ENCODE measurements at regions not wholly inside any gene's neighbourhood (a gene's known extent, or its start where the extent isn't known, plus 50 kb on each side); places are given as distances from the start of the nearest gene placed in this dataset.
A peak's percentile ranks its signal among the peaks of the same experiment; 100 is the strongest.
"Not testable (repeated sequence)": the region's sequence is repeated elsewhere in the genome, so short reads cannot be mapped to it uniquely, and the experiment has no call there.

DNA sequence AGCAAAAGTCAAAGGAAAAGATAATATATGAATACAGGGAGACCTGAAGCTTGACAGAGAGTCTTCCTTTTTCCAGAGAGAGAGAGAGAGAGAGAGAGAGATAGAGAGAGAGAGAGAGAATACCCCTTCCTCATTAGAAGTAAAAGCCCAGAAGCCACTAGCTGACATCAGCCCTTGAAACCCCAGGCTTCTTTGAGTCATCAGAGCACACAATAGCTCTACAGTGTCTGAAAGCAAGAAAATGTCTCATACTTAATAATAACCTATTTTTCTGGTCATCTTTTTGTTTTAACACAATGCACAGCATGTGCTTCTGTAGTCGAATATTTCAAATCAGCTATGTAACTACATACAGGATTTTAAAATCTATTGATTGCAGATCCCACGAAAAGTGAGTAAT, 109.2 kb upstream of the NANOGP8 start:
- TF ChIP-seq, protein P1, sequence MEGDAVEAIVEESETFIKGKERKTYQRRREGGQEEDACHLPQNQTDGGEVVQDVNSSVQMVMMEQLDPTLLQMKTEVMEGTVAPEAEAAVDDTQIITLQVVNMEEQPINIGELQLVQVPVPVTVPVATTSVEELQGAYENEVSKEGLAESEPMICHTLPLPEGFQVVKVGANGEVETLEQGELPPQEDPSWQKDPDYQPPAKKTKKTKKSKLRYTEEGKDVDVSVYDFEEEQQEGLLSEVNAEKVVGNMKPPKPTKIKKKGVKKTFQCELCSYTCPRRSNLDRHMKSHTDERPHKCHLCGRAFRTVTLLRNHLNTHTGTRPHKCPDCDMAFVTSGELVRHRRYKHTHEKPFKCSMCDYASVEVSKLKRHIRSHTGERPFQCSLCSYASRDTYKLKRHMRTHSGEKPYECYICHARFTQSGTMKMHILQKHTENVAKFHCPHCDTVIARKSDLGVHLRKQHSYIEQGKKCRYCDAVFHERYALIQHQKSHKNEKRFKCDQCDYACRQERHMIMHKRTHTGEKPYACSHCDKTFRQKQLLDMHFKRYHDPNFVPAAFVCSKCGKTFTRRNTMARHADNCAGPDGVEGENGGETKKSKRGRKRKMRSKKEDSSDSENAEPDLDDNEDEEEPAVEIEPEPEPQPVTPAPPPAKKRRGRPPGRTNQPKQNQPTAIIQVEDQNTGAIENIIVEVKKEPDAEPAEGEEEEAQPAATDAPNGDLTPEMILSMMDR (conservative IDR thresholded peaks at IDR 0.05; ENCODE audit: control insufficient read depth, insufficient read depth, low read depth, low read length): no peak
- no peak overlapping the region for H3K4me3 ChIP-seq (ENCODE audit: control insufficient read depth, low read depth, low read length)
- DNase-seq (ENCODE audit: low read depth): no peak

DNA sequence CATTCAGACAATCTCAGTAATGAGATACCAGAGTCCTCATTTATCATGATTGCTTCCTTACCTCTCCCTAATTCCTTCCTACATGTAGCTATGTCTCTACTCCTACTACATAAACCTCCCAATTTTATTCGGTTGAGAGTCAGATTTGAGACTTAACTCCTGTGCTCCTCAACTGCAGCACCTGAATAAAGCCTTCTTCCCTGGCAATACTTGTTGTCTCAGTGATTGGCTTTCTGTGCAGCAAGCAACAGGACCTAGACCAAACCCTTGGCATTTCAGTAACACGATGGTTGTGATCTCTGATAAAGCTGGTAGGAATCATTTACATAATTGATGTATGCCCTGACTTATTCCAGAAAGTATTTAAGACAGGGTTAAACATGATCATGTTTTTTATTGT, 106.7 kb upstream of the NANOGP8 start:
- TF ChIP-seq, protein P1 (conservative IDR thresholded peaks at IDR 0.05; ENCODE audit: control insufficient read depth, insufficient read depth, low read depth, low read length): no peak
- DNase-seq (ENCODE audit: low read depth): no peak
- H3K4me3 ChIP-seq (ENCODE audit: control insufficient read depth, low read depth, low read length): no peak overlapping the region

DNA sequence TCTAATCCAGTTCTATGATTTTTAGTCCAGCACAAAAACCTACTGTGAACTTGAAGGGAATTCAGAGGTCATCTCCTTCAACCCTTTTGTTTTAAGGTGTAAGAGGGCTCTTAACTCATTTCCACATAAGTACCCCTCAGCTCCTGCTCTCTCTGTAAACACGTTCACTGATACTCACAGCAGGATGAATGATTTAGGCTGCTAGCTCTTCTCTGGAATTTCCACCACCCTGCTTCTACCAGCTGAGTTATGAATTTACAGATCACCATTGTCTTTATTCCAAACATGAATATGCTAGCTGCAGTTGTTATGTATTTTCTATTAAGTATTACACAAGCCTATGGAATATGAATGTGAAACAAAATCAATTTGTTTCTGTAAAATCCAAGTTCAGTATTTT, 101.3 kb upstream of the NANOGP8 start:
- DNase-seq (ENCODE audit: low read depth): no peak
- no peak overlapping the region for H3K4me3 ChIP-seq (ENCODE audit: control insufficient read depth, low read depth, low read length)
- TF ChIP-seq, protein P1 (conservative IDR thresholded peaks at IDR 0.05; ENCODE audit: control insufficient read depth, insufficient read depth, low read depth, low read length): no peak

GRCh38 chr15:35184646-35185045, 99.6 kb upstream of the NANOGP8 start:
- H3K4me3 ChIP-seq (ENCODE audit: control insufficient read depth, low read depth, low read length): no peak overlapping the region
- no peak for DNase-seq (ENCODE audit: low read depth)
- TF ChIP-seq, protein P1 (conservative IDR thresholded peaks at IDR 0.05; ENCODE audit: control insufficient read depth, insufficient read depth, low read depth, low read length): no peak

GRCh38 chr15:35182841-35183479, 97.9 kb upstream of the NANOGP8 start:
- TF ChIP-seq, protein P1 (conservative IDR thresholded peaks at IDR 0.05; ENCODE audit: control insufficient read depth, insufficient read depth, low read depth, low read length): no peak
- no peak overlapping the region for H3K4me3 ChIP-seq (ENCODE audit: control insufficient read depth, low read depth, low read length)
- no peak for DNase-seq (ENCODE audit: low read depth)

DNA sequence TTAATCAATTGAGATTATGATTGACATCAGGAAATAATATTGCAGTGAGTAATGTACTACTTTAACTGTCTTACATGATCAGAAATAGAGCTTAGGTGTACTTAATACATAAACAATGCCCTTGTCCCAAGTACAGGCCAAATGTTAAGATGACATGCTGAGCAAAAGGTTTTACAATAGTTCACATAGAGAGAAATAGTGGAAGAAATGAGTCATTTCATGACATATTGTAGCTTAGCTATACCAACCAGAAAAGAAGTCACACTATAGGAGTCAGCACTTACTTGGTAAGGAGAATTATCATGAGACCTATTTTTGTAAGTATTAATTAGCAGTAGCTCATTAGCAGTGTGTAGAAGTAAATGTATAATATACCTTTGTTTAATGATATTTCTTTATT, 96.4 kb upstream of the NANOGP8 start:
- DNase-seq (ENCODE audit: low read depth): peak; percentile 62
- TF ChIP-seq, protein P1 (conservative IDR thresholded peaks at IDR 0.05; ENCODE audit: control insufficient read depth, insufficient read depth, low read depth, low read length): no peak
- no peak overlapping the region for H3K4me3 ChIP-seq (ENCODE audit: control insufficient read depth, low read depth, low read length)

DNA sequence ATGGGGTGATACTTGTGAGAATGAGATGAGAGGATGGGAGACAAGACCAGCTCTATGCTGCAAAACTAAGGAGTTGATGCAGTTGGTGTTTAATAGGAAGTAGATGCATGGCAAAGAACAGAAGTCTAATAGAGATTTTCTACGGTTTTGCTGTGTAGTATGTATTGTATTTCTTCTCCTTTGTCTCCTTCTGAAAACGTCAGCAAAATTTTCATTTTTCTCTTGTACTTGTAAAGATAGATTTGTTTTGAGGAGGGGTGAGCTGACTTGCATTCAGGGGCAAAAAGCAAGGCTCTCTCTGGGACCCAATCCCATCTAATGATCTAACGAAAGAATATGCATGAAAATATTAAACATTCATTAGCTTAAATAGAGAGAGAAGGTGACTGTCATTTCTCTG, 94.6 kb upstream of the NANOGP8 start:
- TF ChIP-seq, protein P1 (conservative IDR thresholded peaks at IDR 0.05; ENCODE audit: control insufficient read depth, insufficient read depth, low read depth, low read length): no peak
- DNase-seq (ENCODE audit: low read depth): no peak
- H3K4me3 ChIP-seq (ENCODE audit: control insufficient read depth, low read depth, low read length): no peak overlapping the region

DNA sequence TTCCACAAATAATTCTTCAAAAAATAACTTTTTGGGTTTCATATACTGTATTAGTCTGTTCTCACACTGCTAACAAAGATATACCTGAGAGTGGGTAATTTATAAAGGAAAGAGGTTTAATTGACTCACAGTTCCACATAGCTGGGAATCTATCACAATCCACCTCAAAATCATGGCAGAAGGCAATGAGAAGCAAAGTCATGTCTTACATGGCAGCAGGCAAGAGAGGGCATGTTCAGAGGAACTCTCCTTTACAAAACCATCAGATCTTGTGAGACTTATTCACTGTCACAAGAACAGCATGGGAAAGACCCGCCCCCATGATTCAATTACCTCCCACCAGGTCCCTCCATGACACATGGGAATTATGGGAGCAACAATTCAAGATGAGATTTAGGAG, 93.1 kb upstream of the NANOGP8 start:
- not testable (repeated sequence) for H3K4me3 ChIP-seq (ENCODE audit: control insufficient read depth, low read depth, low read length)

More for the DNA sequence above, 93.1 kb upstream of the NANOGP8 start:
- DNase-seq (ENCODE audit: low read depth): not testable (repeated sequence)

Measured in fibroblast of mammary gland (primary cell).